ENCODE measurements at regions not wholly inside any gene's neighbourhood (a gene's known extent, or its start where the extent isn't known, plus 50 kb on each side); places are given as distances from the start of the nearest gene placed in this dataset.

GRCh38 chr2:13942111-13942510 is 690.4 kb upstream of the LRATD1 start:
- no peak for TF ChIP-seq CTCF (IDR thresholded peaks at IDR 0.05; ENCODE audit: low read depth, low read length)
- TF ChIP-seq EZH2phosphoT487 (IDR thresholded peaks at IDR 0.05; ENCODE audit: low read depth): no peak

Data from OCI-LY3 (cell line).